NCI-H1417 treated with DMSO at 0.1 percent for 48 hours (cell line): ENCODE measurements at regions not wholly inside any gene's neighbourhood (a gene's known extent, or its start where the extent isn't known, plus 50 kb on each side); places are given as distances from the start of the nearest gene placed in this dataset.

Experiments
- DNase-seq: peaks from one replicate; lab custom pipeline; 2025; lab: John Stamatoyannopoulos, UW

DNA sequence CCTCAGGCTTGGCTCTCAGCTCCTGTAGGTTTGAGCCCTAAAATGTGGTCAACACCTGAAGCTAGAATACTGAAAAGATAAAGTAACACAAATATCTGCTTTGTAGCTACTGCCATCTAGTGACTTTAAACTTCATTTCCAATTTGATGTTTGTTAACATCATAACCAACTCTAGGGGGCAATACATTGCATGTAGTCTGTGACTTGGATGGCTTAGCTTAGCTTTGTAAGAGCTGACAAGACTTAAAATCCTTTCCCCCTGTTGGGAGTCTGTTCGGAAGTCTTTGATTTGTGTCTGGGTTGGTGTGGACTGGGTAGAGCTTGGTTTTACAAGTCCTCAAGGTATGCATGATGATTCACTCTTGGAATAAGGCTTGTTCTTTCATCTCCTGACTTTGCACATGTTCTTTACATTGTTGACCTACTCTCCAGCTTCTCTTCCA, 51.7 kb downstream of the SCN11A start:
- peak; percentile 56 for DNase-seq

DNA sequence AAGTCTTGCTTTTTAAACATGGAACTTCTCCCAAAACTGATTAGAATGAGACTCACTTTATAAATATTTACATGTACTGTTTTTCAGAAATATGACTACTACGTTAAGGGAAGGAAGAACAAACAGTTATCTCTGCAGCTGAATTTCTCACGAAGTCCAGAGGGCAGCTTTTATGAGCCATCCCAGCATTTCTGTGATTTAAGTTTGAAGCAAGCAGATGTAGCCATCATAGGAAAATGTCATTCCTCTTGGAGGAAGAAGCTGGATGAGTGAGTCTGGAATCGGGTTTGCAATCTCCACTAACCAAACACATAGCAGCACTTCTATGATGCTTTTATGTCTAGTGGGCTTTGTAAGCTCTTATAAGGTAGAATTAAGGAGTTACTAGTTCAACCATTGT, 53.7 kb downstream of the SCN11A start:
- no peak for DNase-seq

DNA sequence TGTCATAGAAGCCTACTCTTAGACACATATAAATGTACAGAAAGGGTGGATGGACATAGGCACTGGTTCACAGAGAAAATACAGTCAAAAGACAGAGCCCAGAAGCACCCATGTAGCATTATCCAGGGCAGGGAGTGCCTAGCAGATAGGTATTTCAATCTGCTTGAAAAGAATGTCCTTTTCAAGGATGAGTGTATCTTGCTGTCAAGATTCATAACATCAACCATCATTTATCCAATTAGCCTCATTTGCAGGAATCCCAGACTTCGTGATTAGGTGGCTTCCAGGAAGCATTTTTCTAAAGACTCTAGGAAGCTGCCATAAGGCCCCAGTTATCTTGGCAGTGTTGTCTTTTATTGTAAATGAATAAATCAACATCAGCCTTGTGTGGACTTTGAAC, 55.6 kb downstream of the SCN11A start:
- no peak for DNase-seq

DNA sequence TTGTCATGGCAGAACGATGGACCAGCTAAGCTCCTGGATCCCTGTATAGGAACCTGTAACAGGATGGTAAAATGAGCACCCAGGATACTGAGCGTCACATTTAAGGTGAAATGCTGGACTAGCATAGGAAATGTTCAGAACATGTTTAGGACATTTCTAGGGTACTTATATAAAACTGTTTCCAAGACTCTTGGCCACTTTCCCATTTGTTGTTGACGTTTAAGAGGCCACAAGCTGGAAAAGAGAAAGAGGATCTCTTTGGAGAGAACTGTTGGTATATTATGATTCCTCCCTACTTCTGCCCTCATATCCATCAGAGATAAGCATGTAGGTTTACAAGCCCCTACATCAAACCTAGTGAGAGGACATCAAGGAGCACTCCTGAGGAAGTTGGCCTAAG, 57.5 kb downstream of the SCN11A start:
- no peak for DNase-seq

DNA sequence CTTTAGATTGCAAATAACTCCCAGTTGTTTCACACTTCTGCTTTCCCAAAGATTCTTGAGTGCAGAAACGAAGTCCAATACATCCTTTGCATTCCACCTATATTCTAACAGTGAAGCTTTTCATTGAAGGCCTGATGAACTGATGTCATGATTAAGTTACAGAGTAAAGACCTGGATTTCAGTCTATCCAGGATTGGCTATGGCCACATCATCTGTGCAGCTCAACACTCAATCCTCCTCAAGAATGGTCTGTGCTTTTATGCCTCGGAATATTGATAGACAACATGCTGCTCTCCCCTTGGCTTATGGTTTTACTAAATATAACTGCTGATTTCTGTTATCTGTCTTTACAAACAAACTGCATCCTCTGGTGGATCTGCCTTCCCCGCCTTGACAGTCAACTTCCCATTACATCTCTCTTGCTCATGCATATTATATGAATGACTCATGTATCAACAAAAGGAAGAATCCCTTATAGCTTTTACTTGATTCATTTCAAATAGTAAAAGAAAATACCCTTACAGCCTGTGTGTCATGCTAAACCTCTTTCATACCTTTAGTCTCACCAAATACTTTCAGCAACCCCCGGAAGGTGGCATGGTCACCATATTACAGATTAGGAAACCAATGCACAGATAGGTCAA, 59.5 kb downstream of the SCN11A start:
- DNase-seq: no peak

DNA sequence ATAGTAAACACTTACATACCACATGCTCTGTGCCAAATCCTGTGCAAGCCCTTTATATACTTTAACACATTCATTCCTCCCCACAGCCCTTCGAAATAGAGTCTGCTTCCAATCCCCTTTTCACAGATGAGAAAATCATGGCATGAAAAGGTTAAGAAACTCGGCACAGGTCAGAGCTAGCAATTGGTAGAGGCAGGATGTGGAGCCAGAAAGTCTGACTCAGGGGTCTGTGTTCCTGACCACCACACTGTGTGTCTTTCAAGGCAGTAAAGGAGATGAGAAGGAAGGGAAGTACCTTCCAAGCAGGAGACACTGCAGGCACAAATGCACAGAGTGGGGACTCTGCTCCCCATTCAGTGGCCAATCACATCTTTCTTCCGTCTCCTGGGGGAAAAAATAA, 61.1 kb downstream of the SCN11A start:
- no peak for DNase-seq

DNA sequence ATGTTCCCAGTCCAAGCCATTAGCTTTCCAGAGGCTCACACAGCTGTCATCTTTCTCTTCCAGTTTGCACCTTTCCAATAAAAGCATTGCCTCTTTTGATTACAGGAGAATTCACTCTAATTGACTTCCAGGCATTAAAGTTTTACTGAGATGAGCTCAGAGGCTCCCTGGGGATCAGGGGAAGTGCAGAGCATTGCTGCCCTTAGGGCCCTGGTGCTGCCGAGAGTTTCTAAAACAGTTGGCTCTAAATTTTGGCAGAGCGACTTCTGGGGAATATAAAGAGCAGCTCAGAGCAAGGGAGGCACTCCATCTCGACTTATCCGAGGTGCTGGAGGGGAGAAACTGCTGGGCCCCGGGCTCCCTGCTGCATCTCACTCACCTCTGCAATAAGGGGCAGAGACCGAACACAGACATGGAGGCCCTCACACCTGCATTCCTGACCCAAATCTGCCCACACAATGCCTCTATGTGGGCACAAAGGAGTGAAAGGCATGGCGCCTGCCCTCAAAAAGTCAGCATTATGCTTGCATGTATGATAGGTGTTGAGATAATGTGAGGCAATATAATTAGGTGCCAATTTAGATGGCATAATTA, 61.7 kb downstream of the SCN11A start:
- no peak for DNase-seq

DNA sequence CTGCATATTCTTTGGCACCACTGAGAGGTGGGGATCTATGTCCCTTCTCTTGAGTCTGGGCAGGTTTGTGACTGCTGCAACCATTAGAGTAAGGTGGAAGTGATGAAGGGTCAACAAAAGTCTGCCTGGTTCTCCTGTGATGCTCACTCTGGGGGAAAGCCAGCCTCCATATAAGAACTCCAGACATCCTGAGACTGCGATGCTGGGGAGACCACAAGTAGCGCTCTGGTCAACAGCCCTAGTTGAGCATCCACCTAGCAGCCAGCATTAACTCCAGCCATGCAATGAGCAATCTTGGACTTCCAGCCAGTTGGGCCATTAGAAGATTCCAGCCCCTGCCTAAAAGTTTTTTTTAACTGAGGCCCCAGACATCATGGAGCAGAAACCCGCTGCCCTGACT, 62.8 kb downstream of the SCN11A start:
- DNase-seq: no peak

DNA sequence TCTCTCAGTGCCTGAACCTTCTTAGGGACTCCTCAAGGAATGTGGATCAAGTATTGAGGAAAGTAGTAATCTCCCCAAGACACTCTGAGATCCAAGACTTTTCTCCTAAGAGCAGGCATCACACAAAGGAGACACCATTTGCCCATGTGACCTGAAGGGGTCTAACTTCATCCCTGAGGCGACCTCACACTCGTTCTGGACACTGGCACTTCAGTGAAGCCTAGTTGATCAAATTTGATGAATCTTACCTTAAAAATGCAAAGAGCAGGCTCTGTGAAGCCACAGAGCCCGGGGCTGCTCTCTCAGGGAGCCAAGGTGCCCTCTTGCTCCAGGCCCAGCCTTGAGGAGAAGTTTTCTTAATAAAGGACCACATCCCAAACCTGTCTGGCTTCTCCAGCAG, 64.3 kb downstream of the SCN11A start:
- no peak for DNase-seq

DNA sequence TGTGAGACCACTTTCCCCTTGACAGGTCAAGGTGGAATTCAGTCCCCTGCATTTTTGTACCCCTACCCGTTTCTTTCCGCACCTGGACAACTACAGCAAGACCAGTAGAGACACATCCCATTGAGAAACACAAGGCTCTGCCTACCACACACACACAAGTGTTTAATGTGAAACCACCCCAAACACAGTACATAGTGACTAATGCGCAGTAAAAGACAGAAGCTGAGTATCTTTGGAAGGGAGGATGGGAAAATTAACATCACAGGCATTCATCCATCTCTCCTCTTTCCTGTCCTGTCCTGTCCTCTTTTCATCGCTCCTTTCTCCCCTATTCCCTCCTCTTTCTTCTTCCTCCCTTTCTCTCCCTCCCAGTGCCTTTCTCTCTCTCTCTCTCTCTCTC, 64.8 kb downstream of the SCN11A start:
- DNase-seq: no peak

DNA sequence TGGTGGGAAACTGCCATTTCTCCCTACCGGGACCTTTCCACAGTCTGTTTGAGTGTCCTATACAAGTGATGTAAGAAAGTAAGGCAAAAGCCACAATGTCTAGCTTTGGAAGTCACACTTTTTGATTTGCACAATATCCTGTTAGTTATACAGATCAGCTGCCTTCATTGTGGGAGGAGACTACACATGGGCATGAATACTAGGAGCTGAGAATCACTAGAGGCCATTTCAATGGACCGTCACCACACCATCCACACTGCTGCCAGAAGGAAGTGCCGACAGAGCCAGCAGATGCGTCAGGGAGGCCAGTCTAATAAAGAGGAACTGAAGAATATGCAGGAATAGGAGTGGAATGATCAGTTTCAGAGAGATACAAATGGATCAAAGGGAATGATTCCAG, 65.8 kb downstream of the SCN11A start:
- no peak for DNase-seq

DNA sequence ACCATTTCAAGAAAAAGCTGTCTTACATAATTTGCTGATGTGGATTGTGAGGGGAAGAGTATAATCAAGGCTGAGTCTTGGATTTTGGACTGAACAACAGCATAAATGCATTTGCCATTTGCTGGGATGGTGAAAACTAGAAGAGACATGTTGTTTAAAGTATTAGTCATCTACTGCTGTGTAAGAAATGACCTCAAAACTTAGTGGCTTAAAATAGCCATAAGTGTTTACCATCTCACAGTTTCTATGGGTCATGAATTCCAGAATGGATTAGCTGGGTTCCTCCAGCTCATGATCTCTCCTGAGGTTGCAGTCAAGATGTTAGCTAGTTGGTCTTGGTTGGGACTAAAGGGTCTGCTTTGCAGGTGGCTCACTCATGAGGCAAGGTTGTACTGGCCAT, 66.2 kb downstream of the SCN11A start:
- no peak for DNase-seq

DNA sequence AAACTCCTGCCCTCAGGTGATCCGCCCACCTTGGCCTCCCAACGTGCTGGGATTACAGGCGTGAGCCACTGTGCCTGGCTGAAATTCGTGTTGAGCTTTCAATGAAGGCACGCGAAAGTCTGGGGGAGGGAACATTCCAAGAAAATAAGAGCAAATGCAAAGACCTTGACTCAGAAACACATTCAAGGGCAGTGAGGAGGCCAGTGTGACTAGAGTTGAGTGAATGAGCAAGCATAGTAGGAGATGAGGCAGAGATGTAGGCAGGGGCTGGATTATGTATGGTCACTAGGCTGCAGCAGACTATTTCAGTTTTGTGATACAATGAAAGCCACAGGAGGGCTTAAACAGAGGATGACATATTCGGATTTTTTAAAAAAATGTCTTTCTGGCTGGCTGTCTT, 67.0 kb downstream of the SCN11A start:
- no peak for DNase-seq

DNA sequence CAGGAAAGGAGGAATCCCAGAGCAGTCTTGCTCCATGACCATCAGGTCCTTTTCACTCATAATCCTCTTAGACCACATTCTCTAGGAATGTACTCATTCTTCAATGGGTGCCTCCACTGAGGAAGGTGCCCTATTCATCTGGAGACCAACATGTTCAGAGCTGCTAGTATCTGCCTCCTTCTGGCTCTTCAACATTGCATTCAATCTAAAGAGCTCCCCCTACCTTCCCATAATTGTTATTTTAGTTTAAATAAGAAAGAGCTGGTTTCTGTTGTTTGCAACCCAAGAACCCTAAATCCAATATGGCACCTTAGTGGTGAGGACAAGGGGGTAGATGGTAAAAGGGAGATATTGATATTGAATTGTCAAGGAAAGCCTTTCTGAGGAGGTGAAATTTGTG, 67.6 kb downstream of the SCN11A start:
- no peak for DNase-seq

DNA sequence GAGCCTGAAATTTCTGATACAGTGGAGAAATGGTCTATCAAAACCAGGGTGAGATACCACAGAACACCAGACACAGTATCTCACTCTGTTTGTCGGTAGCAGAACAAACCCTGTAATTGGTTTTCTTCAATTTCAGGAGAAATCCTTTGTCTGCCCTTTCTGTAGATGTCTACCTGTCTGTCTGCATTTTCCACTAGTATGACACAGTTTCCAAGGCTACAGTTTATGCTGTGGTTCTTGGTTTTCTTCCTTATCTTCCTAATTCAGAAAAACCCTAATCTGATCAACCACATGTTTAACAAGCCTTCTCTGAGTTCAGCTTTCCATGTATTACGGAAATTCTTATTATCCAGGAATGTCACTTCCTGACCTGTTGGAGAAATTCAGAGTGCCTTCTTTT, 70.8 kb downstream of the SCN11A start:
- no peak for DNase-seq

DNA sequence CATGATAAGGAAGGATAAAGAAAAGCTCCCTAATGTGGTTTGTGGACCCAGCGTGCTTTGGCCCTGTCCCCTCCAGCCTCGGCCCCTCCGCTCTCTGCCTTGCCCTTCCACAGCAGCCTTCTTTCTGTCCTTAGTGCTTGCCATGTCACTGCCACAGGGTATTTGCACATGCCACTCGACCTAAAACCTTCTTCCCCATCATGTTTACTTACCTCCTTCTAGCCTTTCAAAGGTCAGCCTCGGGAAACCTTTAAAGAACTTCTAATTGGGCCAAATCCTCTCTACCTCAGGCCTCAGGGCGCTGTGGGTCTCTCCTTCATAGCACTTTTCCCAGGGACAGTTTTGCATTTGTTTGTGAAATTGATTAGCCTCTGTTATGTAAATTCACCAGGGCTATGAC, 73.0 kb downstream of the SCN11A start:
- no peak for DNase-seq

DNA sequence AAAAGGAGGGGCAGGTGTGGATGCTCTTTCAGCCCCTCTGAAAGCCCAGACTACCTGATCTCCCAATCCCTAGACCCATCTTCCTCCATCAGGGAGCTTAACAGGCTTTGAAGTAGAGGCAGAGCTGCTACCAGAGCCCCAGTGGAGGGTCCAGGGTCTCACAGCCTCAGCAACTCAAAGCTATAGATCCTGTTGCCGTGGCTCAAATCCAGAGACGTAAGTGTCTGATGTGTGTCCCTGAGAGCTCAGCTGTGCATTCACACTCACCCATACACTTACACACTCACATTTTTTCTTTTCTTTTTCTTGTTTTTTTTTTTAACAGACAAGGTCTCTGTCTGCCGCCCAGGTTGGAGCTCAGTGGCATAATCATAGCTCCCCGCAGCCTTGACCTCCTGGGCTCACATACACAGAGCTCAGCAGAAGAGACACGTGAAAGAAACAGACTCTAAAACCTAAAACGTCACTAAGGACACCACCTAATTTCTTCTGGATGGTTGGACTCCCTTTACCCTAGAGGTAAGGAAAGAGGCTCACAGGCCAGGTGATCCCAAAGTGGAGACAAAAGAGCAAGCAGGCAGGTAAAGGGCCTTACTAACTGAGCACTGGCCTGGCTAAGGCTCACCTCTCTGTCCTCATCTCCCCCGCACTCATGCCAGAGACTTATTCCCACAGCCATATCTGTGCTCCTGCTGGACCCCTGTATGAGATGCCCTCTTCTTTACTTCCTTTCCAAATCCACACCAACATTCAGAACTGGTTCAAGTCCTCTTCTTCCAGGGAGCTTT, 80.7 kb downstream of the SCN11A start:
- no peak for DNase-seq

DNA sequence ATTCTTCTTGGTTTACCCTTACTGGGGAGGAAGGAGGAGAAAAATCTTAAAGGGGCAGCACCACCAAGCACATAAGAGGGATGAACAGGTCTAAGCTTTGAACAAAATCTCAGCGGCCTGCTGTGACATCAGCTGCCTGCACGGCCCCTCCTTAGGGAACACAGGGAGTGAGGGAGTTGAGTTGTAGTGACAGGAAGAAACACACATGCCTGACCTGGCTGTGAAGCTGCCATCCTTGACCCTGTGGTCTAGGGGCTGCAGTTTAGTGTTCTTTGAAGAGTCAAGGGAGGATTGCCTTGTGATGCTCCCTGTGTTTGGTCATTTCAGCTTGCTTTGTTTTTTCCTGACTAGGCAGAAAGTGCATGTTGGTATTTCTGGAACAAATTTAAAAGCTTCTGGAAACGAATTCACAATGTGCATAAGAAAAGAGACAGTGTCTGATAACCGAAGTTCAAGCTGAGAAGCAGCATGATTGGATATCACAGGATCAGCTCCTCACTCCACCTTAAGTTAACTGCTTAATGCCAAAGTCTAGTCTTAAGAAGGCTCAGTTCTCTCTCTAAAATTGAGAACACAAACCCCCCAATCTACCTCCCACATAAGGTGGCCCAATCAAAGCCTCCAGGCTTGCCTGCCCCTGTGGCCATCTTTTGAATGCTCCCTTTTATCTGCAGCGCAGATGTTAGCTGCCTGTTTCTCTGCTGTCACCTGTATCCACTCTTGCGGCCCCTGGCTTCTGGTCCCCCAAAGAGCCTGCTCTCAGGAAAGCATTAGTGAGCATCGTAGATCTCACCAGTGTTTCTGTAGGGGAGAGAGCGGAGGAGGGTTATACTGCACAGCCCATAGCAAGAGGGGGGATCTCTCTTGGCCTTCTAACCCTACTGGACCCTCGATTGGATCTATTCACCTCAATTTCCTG, 82.2 kb downstream of the SCN11A start:
- DNase-seq: no peak

DNA sequence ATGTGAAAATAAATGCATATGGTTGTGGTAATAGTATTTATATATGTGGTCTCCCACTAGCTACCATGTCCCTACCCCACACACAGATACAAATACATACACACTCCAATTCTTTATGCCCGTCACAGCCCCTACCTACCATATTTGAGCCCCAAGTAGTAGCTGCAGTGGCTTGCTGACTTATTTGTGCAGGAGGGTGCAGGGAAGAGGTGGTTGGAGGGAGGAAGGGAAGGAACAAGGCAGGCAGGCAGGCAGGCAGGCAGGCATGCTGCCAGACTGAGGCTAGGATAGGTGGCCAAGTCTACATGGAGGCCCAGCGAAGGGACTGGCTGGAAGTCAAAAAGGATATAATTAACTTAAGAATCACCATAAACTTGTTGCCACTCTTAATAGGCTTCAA, 82.9 kb downstream of the SCN11A start:
- DNase-seq: no peak

DNA sequence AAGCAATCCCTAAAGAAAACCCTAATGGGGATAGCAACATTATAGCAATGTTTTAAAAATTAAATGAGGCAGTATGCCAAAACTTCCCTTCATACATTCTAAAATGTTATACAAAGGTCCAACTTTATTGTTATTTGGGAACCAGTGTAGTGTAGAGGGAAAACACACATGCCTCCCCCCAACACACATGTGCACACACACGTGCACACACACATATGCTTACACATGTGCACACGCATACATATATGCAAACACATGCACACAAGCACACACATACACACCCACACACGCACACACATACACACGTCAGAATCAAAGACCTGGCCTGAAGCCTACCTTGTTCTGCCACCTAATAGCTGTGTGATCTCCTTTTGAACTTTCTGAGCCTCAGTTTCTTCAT, 83.3 kb downstream of the SCN11A start:
- no peak for DNase-seq

DNA sequence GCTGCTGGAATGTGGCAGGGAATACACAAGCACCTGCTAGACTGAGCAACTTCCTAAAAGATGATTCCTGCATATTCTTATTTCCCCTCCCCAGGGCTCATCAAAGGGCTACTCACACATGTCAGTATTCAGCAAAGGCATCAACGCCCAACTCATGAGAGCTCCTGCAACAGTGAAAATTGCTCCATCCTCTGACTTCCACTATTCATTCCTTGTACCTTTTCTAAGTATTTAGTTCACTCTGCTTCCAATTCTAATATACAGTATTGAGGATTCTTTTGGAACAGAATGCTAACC, 84.1 kb downstream of the SCN11A start:
- DNase-seq: no peak

DNA sequence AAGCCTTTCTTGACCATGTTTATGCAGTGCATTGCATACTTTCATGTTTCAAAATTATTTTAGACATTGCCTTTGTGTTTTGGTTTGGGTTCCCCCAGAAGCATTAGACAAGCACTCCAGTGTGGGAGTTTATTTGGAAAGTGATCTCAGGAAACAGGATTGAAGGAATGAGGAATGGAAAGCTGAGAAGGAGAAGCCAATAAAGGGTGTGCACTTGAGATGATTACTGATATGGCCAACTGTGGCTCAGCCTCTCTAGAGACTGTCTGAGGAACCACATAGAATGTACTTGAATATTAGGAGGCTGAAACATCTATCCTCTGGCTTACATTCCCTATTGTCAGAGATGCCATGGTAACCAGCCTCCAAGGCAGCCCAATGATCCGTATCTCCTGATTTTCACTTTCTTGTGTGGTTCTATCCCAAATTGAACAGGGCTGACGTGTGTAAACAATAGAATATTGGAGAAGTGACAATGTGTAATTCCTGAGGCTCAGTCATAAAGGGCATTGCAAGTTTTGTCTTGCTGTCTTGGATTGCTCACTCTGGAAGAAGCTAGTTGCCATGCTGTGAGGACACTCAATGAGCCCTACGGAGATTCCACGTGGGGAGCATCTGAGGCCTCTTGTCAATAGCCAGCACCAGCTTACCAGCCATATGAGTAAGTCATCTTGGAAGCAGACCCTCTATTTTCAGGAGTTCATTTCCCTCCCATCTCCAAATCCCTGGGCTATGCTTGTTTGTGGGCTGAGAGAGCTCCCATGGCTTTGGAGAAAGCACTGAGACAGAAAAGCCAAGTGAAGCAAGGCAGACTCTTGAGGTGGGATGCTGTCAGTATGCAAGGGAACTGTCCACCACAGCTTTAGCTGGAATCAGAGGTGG, 84.7 kb downstream of the SCN11A start:
- no peak for DNase-seq
